GM19193 (cell line): ENCODE measurements at regions not wholly inside any gene's neighbourhood (a gene's known extent, or its start where the extent isn't known, plus 50 kb on each side); places are given as distances from the start of the nearest gene placed in this dataset.

Source experiments
- POLR2A ChIP-seq: IDR thresholded peaks from 4 replicates; pipeline ENCODE4 v1.6.1; 2011; ENCODE audit not compliant: insufficient read depth, insufficient read length; ENCODE audit errors: extremely low read depth

DNA sequence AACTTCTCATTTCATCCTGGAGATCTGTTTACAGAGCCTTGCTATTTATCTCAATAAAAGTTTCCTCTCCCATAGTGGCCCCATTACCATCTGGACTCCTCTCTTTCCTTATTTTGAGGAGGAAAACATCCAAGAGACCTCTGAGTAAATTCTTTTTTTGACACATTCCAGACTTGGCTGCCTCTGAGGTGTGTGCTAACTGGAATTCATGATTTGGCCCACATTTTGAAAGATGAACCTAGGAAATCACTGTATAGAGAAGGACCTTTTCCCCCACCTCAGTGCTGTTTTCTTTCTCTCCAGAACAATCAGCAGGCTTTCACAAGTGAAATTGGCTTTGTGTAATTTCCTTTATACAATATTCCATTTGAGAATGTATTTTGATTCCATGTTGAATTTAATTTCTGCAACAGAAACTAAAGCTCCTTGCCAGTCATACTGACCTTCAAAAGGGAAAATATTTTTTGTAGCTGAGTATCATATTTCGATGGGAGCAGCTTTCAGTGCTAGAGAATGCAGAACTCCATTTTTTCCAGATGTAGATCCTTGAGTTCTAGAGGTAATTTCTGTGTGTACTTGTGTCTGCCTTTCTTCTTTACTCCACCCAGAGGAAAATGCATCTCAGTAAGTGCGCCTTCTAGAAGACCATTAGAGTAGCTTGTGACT lies 244.9 kb upstream of the RGS6 start:
- no peak for TF ChIP-seq POLR2A

DNA sequence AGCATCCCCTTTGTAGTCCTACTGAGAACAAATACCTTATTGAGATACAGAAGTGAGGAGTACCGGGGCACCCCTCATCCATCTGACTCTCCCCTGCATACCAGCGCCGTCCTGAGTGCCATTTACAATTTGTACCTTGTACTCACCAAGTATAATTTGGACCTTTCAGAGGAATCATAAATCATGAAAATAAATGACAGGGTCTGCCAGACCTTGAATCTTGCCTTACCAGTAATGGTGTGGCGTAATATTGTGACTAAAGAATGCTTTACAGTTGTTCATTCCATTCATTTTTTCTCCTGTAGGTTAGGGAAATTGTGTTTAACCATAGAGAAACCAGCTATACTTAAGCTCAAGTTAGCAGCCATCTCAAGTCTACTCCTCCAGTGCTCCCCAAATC lies 243.7 kb upstream of the RGS6 start:
- no peak for TF ChIP-seq POLR2A

- no peak for TF ChIP-seq POLR2A
These were observed 241.8 kb upstream of the RGS6 start for GRCh38 chr14:71690478-71690877.

GRCh38 chr14:71692496-71692895 lies 239.7 kb upstream of the RGS6 start:
- no peak for TF ChIP-seq POLR2A

DNA sequence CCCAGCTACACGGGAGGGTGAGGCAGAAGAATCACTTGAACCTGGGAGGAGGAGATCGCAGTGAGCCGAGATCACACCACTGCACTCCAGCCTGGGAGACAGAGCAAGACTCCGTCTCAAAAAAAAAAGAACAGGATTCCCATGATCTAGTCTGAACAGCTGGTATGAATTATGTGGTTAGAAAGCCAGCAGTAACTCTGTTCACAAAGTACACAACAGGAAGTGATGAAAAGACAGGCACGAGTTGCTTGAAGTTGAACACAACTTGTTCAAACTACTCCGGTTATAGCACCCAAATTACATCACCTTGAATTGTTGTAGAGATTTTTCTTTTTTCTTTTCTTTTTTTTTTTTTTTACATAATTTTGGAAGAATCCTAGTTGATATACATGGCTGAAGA lies 238.8 kb upstream of the RGS6 start:
- TF ChIP-seq POLR2A, result no peak

GRCh38 chr14:71694591-71695530 lies 237.4 kb upstream of the RGS6 start:
- no peak for TF ChIP-seq POLR2A

GRCh38 chr14:71695611-71696350 lies 236.4 kb upstream of the RGS6 start:
- no peak for TF ChIP-seq POLR2A

- TF ChIP-seq POLR2A, result no peak
These were observed 234.2 kb upstream of the RGS6 start for GRCh38 chr14:71698027-71698426.

GRCh38 chr14:71698673-71699072 lies 233.6 kb upstream of the RGS6 start:
- TF ChIP-seq POLR2A, result no peak

GRCh38 chr14:71701990-71702389 lies 230.2 kb upstream of the RGS6 start:
- no peak for TF ChIP-seq POLR2A

DNA sequence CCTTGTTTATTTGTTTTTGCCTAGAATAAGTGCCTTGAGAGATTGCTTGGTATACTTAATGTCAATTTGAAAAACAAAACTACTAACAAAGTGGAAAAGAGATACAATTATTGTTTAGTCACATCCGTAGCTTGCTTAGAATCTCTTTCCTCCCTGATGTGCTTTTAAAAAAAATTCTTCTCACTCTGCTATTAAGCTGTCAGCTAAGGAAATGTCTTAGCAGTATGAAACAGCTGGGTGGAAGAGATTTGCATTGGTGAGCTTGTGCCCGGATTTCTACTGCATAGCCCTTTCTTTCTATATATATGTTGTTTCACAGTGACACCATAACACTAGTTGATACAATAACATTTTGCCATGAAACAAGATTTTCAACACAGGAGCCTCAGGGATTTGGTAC lies 229.4 kb upstream of the RGS6 start:
- TF ChIP-seq POLR2A, result no peak

- no peak for TF ChIP-seq POLR2A
These were observed 228.8 kb upstream of the RGS6 start for GRCh38 chr14:71703477-71703876.

- TF ChIP-seq POLR2A, result no peak
These were observed 228.0 kb upstream of the RGS6 start for GRCh38 chr14:71704210-71704609.

GRCh38 chr14:71705460-71705859 lies 226.8 kb upstream of the RGS6 start:
- no peak for TF ChIP-seq POLR2A

- TF ChIP-seq POLR2A, result no peak
These were observed 223.2 kb upstream of the RGS6 start for GRCh38 chr14:71709076-71709475.
